PC-9 (cell line): ENCODE measurements at regions not wholly inside any gene's neighbourhood (a gene's known extent, or its start where the extent isn't known, plus 50 kb on each side); places are given as distances from the start of the nearest gene placed in this dataset.

Experiments
- BruUV-seq: library from RNA; stranded (reverse); fragments of 400-500 nt; replicated peaks from 2 replicates; lab custom pipeline; 2021; lab: Mats Ljungman, UMichigan
- CTCF ChIA-PET: fragments of 300-600 bp; sonication (Branson Sonifier 250); formaldehyde crosslinking; loops from one replicate; lab custom pipeline; 2022; ENCODE audit warnings: antibody characterized with exemption; lab: Charles Lee
- POLR2A ChIA-PET: fragments of 300-600 bp; sonication (Branson Sonifier 250); formaldehyde crosslinking; loops from one replicate; lab custom pipeline; 2022; ENCODE audit warnings: antibody characterized with exemption; ENCODE audit not compliant: unreplicated experiment; lab: Charles Lee
- DNase-seq, 2 experiments: peaks; one replicate each; pipeline versions ENCODE4 v3.0.0 to v3.0.0-alpha.2; 2015 to 2022; ENCODE audit warnings: mixed read lengths in 1 of 2
- H2AFZ ChIP-seq: fragments of 200-600 bp; sonication (generic); 2 replicates; pipeline ENCODE4 v1.8.1; 2017; ENCODE audit warnings: antibody characterized with exemption
- H3F3A ChIP-seq: fragments of 200-600 bp; sonication (generic); 2 replicates; pipeline ENCODE4 v1.8.1; 2017; ENCODE audit warnings: antibody characterized with exemption, mild to moderate bottlenecking, low read depth; ENCODE audit not compliant: insufficient read depth
- H3K27ac ChIP-seq: fragments of 200-600 bp; sonication (generic); 2 replicates; pipeline ENCODE4 v1.6.1; 2016; ENCODE audit warnings: mixed run types
- H3K27me3 ChIP-seq: fragments of 200-600 bp; sonication (generic); 2 replicates; pipeline ENCODE4 v1.6.1; 2016; ENCODE audit warnings: low read depth, mixed run types; ENCODE audit not compliant: insufficient read depth
- H3K36me3 ChIP-seq: fragments of 200-600 bp; sonication (generic); 2 replicates; pipeline ENCODE4 v1.6.1; 2016; ENCODE audit warnings: low read depth, mixed run types
- H3K4me1 ChIP-seq: fragments of 200-600 bp; sonication (generic); replicated peaks from 2 replicates; pipeline ENCODE4 v1.6.1; 2016; ENCODE audit warnings: mixed run types; ENCODE audit not compliant: insufficient read depth
- H3K4me2 ChIP-seq: fragments of 200-600 bp; sonication (generic); 2 replicates; pipeline ENCODE4 v1.6.1; 2017; ENCODE audit warnings: mixed run types
- H3K4me3 ChIP-seq: fragments of 200-600 bp; sonication (generic); 2 replicates; pipeline ENCODE4 v1.6.1; 2016; ENCODE audit warnings: mixed run types
- H3K79me2 ChIP-seq: fragments of 200-600 bp; sonication (generic); 2 replicates; pipeline ENCODE4 v1.6.1; 2017; ENCODE audit warnings: low read depth, mixed run types
- H3K9me2 ChIP-seq: fragments of 200-600 bp; sonication (generic); 2 replicates; pipeline ENCODE4 v1.8.1; 2017; ENCODE audit warnings: mild to moderate bottlenecking; ENCODE audit not compliant: insufficient read depth
- H3K9me3 ChIP-seq: fragments of 200-600 bp; sonication (generic); 2 replicates; pipeline ENCODE4 v1.8.1; 2016; ENCODE audit warnings: low read depth; ENCODE audit not compliant: insufficient read depth
- H4K20me1 ChIP-seq: fragments of 200-600 bp; sonication (generic); 2 replicates; pipeline ENCODE4 v1.8.1; 2017; ENCODE audit not compliant: insufficient read depth
- CTCF ChIP-seq: fragments of 200-600 bp; sonication (generic); conservative IDR thresholded peaks from 2 replicates; pipeline ENCODE4 v1.6.1; 2017; ENCODE audit warnings: mixed run types, antibody characterized with exemption, mild to moderate bottlenecking, moderate library complexity
- EZH2 ChIP-seq: fragments of 200-600 bp; sonication (generic); IDR thresholded peaks from 2 replicates; pipeline ENCODE4 v1.8.0; 2017; ENCODE audit warnings: antibody characterized with exemption, low read depth
- intact Hi-C: fragments of 100-400 bp; cut with micrococcal nuclease; formaldehyde crosslinking; loops from one replicate; pipeline ENCODE4 v1.10.0; 2022; ENCODE audit not compliant: unreplicated experiment

- Histone ChIP-seq H3F3A (no peaks in the 10 kb centered on the region), H4K20me1 (no peaks in the 10 kb centered on the region; the same call in 1 of the 2 replicates), H3K4me3 (no peak overlapping the region), H3K27ac (no peak overlapping the region), H3K4me2 (no peak overlapping the region), H3K9me2 (no peaks in the 10 kb centered on the region), H2AFZ (no peak overlapping the region), H3K4me1 (no peaks in the 10 kb centered on the region), H3K9me3 (no peaks in the 10 kb centered on the region), H3K79me2 (no peaks in the 10 kb centered on the region), H3K36me3 (no peaks in the 10 kb centered on the region), H3K27me3 (no peaks in the 10 kb centered on the region)
- CTCF ChIA-PET, result no interaction called here
- intact Hi-C loops, result no loop called here
- DNase-seq, result no peak
- no TSS peak for BruUV-seq
- POLR2A ChIA-PET, result no interaction called here
- no peak for TF ChIP-seq CTCF
- no peak for TF ChIP-seq EZH2
These were observed 154.7 kb downstream of the KCNJ12 start for GRCh38 chr17:21530841-21531240.

GRCh38 chr17:21532763-21533385 lies 156.7 kb downstream of the KCNJ12 start:
- no peak for DNase-seq
- no peak overlapping the region for H3K4me3 ChIP-seq
- 0 out of 2 replicates have a peak, but pooled peaks cover 3% of the 10 kb centered on the region for H3K79me2 ChIP-seq
- no TSS peak for BruUV-seq
- H3K9me3 ChIP-seq, result peaks cover 9% of the 10 kb centered on the region; the same call in 1 of the 2 replicates
- ChIA-PET POLR2A (no interaction called here), CTCF (no interaction called here)
- intact Hi-C loops, result no loop called here
- H3K27me3 ChIP-seq, result no peaks in the 10 kb centered on the region
- H3K36me3 ChIP-seq, result no peaks in the 10 kb centered on the region
- no peak overlapping the region for H3K27ac ChIP-seq
- H3K4me1 ChIP-seq, result no peaks in the 10 kb centered on the region
- H4K20me1 ChIP-seq, result no peaks in the 10 kb centered on the region; the same call in 1 of the 2 replicates
- H3F3A ChIP-seq, result no peaks in the 10 kb centered on the region
- TF ChIP-seq CTCF (no peak), EZH2 (no peak)
- no peak overlapping the region for H2AFZ ChIP-seq
- no peak overlapping the region for H3K4me2 ChIP-seq
- H3K9me2 ChIP-seq, result no peaks in the 10 kb centered on the region

- no peak for DNase-seq
- TF ChIP-seq CTCF (no peak), EZH2 (no peak)
- Histone ChIP-seq H3K9me2 (no peaks in the 10 kb centered on the region), H4K20me1 (no peaks in the 10 kb centered on the region; the same call in 1 of the 2 replicates), H3K4me1 (0 out of 2 replicates have a peak, but pooled peaks cover 13% of the 10 kb centered on the region), H3F3A (peaks cover 10% of the 10 kb centered on the region; the same call in 1 of the 2 replicates), H3K27me3 (no peaks in the 10 kb centered on the region), H3K27ac (no peak overlapping the region), H3K9me3 (peaks cover 21% of the 10 kb centered on the region), H3K36me3 (no peaks in the 10 kb centered on the region), H3K4me3 (no peak overlapping the region), H3K79me2 (0 out of 2 replicates have a peak, but pooled peaks cover 3% of the 10 kb centered on the region), H3K4me2 (no peak overlapping the region), H2AFZ (no peak overlapping the region)
- ChIA-PET POLR2A (no interaction called here), CTCF (no interaction called here)
- BruUV-seq, result no TSS peak
- intact Hi-C loops, result no loop called here
These were observed 156.5 kb upstream of the KCNJ18 start for GRCh38 chr17:21535686-21536375.
